ENCODE measurements at regions not wholly inside any gene's neighbourhood (a gene's known extent, or its start where the extent isn't known, plus 50 kb on each side); places are given as distances from the start of the nearest gene placed in this dataset.
"Not testable (repeated sequence)": the region's sequence is repeated elsewhere in the genome, so short reads cannot be mapped to it uniquely, and the experiment has no call there.

DNA sequence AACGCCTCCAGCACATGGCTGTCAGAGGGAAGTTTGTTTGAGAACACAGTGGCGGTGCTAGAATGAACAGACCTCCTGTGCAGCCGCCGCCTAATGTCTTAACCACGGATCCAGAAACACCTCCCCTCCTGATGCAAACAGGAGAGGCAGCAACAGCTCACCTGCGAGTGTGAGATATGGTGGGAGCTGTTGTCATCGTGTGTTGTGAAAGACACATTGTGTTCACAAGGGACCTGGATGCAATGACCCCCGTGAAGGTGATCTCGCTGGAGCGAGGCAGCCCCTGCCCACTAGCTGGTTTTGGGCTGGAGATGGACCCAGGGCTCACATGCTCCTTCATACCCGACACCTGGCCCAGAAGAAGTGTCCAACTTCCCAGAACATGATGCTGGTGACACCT, 315.3 kb upstream of the C1orf174 start:
- DNase-seq (ENCODE audit: low spot score) = no peak

DNA sequence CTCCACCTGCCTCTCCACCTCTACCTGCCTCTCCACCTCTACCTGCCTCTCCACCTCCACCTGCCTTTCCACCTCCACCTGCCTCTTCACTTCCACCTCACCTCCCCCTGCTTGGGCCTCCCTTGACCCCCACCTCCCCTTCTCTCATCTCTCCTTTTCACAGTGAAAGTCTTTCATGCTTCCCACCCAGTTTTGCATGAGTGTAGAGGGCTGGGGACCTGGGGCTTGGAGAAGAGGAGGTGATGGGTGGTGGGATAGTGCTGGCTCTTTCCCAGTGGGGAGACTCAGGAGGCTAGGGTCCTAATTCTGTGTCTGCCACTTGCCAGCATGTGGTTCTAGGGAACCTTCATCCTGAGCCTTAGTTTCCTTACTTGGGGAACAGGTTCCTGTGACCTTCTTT, 316.2 kb upstream of the C1orf174 start:
- no peak for DNase-seq (ENCODE audit: low spot score)

DNA sequence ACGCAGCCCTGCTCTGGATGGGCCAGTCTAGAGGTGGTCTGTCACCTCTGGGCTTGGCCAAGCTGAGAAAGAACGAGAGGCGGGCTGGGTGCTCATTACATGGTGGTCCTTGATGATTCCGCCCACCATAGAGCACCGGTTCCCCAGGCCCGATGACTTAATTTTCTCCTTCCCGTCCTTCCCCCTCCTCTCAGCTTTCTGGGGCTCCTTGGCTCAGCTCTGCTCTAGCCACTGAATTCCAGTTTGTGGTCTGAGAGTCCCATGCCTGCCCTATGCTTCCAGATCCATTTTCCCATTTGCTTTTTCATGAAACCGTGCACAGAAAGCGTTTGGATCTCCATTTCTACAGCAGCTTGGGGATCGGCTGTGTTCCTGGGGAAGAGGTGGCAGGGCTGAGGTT, 318.5 kb upstream of the C1orf174 start:
- no peak for DNase-seq (ENCODE audit: low spot score)

DNA sequence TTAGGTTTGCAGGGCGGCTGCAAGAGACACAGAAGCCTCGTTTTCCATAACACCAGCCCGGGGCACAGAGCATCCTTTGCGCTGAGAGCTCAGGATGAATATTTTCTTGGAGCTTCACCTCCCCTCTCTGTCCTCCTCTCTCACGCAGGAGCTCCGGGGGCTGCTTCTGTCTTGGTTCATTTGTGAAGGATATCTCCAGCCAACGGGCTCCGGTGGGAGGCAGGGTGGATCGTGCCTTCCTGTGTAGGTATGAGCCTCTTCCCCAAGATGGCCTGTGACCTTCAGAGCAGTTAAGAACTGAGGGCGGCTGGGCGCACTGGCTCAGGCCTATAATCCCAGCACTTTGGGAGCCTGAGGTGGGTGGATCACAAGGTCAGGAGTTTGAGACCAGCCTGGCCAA, 319.0 kb upstream of the C1orf174 start:
- DNase-seq (ENCODE audit: low spot score) = no peak

DNA sequence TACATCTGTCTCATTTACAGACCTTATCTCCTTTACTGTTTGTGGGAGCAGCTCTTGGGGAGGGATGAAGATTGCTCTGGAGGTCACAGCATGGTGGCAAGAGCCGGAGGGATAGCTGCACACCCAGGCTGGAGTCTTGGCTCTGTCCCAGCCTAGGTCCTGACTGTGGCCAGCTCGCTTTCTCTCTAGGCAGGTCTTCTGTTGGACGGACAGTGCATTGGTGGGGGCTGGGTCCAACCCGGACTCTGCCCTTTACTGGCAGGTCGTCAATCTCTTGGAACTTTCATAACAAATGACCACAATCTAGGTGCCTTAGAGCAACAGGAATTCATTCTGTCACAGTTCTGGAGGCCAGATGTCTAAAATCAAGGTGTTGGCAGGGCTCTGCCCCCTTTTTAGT, 319.8 kb upstream of the C1orf174 start:
- no peak for DNase-seq (ENCODE audit: low spot score)

DNA sequence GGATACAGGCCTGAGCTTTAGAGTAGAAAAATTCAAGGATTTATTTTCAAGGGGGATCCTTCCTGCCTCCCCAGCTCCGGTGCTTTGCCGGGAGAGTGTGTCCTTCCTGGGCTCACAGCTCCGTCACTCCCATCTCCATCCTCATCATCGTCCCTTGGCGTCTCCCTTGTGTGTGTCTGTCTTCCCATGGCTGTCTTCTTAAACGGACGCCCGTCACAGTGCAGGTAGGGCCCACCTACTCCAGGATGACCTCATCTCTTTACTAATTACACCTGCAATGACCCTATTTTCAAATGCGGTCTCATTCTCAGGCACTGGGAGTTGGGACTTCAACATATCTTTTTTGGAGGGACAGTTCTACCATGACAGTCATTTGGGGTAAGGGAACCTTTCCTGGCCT, 320.3 kb upstream of the C1orf174 start:
- DNase-seq (ENCODE audit: low spot score) = no peak

DNA sequence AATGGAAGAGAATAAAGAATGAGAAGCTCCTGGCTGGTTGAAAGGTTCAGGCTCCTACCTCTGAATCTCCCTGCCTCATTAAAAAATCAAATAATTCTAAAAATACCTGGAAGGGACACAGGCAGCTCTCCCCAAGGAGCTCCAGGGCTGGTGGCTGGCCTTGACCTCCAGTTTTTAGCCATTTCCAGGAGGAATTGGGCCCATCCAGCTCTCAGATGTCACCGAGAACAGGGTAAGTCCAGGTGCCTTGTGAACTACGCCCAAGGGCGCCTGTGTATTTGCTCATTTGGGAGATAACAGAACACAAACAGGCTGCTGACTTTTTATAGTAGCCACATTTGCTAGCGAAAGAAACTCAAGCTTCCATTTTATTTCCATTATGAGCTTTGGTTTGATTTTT, 321.0 kb upstream of the C1orf174 start:
- no peak for DNase-seq (ENCODE audit: low spot score)

DNA sequence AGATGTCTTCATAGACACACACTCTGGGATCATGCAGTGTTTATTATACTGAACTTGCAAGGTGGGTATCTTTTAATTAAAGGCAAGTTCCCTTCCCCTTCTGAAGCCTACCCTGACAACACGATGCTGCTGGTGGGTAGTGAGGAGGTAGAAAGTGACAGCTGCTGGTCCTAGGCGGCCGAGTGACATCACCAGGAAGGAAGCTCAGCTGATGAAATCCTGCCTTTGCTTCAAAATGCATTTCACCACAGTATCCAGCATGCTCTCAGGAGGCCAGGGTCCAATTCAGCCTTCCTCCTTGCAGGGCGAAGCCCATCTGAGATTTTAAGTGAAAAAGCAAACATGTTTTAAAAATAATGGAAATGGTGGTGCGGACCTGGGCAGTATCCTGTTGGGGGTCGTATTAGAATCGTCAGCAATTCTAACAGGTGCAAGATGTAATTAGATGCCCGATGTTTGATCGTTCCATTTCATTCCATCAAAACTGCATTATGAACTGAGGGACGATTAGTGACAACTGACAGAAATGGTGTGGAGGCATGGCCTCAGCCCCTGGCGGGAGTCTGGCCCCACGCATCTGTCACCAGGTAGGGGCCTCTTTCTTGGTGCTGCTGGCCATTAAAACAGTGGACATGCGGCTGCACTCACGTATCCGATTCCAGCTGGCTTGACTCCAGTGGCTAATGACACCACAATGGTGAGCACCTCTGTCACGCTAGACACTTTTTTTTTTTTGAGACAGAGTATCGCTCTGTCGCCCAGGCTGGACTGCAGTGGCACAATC, 324.8 kb upstream of the C1orf174 start:
- no peak for DNase-seq (ENCODE audit: low spot score)

DNA sequence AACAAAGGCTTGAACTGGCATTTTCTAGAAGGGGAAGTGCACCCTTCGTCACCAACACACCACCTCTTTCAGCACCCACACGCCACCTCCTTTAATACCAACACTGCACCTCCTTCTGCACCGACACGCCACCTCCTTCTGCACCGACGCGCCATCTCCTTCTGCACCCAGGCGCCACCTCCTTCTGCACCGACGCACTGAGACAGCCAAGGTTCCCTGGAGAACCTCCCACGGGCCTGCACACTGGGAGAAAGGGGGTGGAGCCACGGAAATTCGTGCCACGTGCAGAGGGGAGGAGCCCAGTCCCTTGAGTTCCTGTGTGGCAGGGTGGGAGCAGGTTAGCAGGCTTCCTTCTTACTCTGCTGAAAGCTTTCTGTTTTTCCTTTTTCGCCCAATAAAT, 327.9 kb upstream of the C1orf174 start:
- DNase-seq (ENCODE audit: low spot score) = peak; percentile 20

DNA sequence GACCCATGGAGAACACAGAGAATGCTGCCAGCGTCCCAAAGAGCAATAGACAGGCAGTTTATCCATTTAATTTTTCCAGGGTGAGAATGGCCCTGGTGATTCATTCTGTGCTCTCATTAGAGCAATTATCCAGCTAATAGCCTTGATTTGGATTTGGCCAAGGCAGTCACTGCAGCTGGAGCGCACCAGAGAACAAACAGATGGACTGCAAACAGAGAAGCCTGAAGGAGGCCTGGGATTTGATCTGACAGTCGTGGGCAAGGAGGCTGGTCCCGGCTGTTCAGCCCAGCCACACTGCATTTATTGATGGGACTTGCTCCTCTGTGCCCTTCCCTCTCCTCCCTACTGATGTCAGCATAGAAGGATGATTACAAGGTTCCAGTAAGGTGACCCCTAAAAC, 353.9 kb upstream of the C1orf174 start:
- no peak for DNase-seq (ENCODE audit: low spot score)

DNA sequence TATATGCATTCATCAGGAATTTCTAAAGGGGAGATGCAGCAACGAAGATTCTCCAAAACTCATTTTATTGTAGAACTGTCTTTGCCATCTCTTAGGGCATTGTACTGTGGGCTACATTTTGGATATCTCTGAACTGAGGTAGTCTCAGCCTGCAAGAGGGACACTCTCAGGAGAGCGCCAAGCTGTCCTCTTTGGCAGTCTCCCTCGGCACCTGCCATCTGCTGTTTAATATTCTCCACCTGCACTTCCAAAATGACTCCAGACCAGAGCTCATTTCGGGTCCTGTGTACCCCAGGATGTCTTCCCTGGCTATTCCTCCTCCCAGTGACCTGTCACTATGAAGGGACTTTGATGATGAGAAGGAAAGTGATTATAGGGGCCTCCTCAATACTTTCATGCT, 356.3 kb upstream of the C1orf174 start:
- no peak for DNase-seq (ENCODE audit: low spot score)

DNA sequence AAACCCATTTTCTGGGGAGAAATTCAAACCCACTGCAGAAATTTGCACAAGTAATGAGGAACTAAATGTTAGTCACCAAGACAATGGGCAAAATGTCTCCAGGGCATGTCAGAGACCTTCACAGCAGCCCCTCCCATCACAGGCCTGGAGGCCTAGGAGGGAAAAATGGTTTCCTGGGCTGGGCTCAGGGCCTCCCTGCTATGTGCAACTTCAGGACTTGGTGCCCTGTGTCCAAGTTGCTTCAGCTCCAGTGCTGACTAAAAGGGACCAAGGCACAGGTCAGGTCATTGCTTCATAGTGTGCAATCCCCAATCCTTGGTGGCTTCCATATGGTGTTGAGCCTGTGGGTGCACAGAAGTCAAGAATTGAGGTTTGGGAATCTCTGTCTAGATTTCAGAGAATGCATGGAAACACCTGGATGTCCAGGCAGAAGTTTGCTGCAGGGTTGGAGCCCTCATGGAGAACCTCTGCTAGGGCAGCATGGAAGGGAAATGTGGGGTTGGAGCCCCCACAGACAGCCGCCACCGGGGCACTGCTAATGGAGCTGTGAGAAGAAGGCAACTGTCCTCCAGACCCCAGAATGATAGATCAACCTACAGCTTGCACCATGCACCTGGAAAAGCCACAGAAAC, 358.2 kb upstream of the C1orf174 start:
- DNase-seq (ENCODE audit: low spot score) = not testable (repeated sequence)

DNA sequence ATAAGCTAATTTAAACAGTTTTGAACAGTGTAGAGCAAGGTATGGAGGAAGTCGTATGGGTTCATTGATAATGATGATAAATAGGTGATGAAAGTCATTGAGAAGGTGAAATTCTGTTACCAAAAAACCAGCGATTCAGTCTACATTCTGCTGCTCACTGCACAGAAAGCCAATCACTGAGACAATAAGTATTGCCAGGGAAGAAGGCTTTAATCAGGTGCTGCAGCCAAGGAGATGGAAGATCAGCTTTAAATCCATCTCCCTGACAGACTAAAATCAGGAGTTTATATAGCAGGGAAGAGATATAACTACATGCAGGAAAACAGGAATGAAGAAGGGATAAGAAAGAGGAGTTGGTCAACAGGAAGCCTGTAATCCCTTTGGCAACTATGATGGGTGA, 361.3 kb upstream of the C1orf174 start:
- no peak for DNase-seq (ENCODE audit: low spot score)

DNA sequence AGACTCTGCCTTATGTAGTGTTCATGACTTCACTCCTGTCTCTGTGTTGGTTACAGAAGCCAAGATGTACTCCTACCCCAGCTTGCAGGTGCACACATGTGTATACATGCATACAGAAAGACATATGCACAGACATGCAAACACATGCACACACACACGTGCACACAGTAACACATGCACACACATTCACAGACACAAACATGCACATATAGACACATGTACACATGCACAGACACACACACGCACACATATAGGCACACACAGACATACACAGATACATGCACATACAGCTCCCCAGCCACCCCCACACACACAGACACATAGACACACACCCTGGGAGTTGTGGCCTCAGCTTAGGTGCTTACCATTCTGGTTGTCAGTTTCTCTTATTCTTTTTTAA, 362.6 kb upstream of the C1orf174 start:
- DNase-seq (ENCODE audit: low spot score) = no peak

DNA sequence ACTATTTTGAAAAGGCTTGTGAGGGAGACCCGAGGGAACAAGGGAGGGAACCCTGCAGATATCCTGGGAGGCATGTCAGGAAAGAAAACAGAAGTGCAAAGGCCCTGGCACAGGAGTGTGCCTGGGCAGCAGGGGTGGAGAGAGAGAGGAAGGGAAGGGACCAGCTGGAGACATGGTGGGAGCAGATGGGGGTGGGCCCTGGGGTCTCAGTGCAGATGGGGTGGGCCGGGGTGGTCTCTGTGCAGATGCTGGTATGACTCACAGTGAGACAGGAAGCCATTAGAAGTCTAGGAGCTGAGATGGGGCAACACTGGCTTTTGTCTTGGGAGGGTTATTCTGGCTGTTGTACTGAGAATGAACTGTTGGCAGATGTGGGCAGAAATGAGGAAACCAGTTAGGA, 363.6 kb upstream of the C1orf174 start:
- DNase-seq (ENCODE audit: low spot score) = no peak

DNA sequence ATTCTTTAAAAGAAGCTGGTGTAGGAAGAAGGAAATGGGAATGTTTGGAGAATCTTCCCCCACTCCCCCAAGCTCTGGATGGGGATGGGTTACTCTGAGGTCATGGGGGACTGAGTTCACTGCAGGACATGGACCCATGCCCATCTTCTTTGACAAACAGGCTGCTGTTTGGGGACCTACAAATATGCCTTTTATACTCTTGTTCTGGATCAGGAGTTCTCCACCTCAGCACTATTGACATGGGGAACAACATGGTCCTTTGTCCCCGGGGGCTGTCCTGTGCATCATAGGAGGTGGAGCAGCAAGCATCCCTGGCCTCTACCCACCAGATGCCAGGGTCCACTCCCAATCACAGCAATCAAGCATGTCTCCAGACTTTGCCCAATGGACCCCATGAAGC, 365.8 kb upstream of the C1orf174 start:
- DNase-seq (ENCODE audit: low spot score) = no peak

DNA sequence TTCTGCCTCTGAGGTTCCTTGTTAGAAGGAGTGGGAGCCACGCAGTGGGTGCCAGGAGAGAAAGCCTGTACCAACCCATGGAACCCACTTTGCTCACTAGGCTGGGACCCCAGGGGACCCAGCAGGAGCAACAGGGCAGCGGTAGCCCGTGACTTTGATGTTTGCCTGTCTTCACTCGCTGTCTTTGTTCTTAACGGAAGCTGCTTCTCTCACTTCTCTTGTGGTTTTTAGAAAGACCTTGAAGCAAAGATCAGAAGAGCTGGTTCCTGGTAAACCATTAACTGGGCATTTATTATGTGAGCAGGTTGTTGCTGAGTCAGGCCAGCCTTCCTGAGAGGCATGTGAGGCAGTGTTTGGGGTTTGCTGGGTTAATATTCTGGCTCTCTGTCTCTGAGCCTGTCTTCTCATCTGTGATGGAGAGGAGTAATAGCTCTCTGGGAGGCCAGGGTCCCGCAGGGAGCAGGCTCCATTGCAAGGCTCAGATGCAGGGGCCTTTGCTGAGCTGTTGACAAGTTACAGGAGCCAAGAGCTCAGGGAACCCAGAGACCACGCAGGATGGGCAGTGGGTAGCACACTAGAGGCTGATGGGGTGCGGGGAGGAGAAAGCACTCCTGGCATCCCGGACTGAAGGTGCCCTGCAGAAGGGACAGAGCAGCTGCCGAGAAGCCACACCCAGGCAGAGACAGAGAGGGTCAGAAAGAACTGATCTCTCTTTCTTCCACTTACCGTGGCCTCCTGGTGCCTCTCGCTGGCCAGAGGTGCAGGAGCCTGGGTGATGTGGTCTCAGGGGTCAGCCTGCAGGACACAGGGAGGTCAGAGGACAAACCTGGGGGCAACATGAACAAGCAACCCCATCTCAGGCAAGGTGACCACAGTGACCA, 367.5 kb upstream of the C1orf174 start:
- no peak for DNase-seq (ENCODE audit: low spot score)

DNA sequence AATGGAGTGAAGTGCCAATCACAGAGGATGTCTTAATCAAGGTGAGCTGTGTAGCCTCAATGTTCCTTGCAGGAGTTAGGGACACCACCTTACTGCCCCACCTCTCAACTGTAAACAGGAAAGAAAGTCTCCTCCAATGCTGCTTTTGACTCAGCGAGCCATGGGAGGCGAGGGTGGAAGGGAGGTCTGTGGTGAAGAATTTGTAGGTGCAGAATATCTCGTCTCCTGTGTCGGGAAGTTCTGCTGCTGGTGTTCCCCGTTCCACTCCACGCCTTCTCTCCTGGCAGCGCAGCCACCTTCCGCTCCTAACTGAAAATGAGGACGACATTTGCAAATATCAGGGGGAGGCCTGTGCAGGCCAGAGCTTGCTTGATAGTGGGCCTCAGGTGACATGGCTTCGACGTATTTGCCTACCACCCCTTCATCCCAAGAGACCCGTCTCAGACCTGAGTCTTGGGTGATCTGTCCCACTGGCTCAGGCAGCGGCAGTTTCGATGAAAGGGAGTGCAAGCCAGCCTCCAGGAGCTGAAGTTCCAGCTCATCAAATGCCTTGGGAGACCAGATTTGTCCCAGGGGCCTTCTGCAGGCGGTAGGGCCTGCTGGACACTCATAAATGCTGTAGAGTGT, 368.3 kb upstream of the C1orf174 start:
- DNase-seq (ENCODE audit: low spot score) = no peak

DNA sequence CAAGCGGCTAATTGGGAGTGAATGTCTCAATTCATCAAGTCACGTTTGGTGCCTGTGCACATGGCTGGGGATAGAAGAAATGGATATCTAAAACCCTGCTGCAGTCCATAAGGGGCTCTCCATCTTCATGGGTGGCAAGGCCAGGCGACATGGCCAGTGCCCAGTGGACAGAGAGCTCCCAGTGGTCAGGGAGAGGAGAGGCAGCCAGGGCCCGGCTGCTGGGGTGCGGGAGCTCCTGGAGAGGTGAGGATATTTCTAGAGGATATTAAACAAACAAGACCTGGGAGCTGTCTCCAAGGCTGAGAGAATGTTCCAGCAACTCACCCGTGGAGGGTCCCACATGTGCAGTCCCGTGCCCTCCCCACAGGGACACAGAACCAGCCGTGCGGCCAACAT, 368.8 kb upstream of the C1orf174 start:
- DNase-seq (ENCODE audit: low spot score) = no peak

DNA sequence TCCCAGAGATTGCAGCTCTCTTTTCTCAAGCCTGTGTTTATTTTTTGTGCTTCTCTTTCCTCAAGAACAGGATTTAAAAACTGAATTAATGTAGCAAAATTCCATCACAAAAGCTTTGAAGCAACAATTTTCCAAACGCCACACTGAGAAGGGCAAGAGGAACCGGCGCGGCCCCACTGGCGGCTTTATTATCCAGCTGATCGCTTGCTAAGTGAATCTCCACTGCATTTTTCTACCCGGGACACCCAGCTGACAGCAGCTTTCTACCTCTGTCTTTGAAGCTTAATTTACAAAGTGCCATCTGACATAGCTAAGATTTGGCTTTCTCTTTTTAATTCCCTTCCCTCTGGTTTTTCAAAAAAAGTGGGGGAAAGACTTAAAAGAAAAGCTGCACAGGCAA, 369.3 kb upstream of the C1orf174 start:
- no peak for DNase-seq (ENCODE audit: low spot score)

DNA sequence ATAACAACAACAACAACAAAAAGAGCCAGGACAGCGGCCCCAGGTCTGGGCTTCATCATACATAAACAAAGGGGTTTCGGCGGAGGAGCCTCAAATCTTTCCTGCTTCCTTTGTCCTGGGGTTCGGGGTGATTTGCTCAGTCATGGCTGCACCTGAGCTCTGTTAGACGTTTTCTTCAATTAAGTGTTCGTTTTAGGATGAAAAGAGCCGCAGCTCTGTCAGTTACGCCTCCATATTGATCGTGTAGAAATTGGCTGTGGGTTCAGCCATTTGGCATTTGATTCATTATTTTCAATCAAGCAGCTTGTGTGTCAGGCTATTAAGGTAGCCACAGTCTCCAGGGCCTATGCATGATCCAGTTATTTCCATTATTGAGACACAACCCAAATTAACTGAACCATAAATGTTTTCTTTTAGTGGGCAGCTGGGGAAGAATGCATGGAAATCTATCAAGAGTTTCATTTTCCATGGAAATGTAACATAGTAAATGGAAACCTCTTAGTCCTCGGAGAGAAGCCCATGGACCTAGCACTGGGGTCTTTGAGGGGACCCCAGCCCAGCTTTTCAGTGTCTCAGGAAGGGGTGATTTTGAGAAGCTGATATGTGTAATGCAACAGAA, 370.0 kb upstream of the C1orf174 start:
- DNase-seq (ENCODE audit: low spot score) = no peak

Data from H4 (cell line).